Ishikawa (cell line): ENCODE measurements at regions not wholly inside any gene's neighbourhood (a gene's known extent, or its start where the extent isn't known, plus 50 kb on each side); places are given as distances from the start of the nearest gene placed in this dataset.

Source experiments
- CEBPB ChIP-seq: IDR thresholded peaks from 2 replicates; pipeline ENCODE4 v1.6.1; 2012
- CREB1 ChIP-seq: IDR thresholded peaks from 2 replicates; pipeline ENCODE4 v1.6.1; 2012; ENCODE audit warnings: low read depth
- EGR1 ChIP-seq: IDR thresholded peaks from 2 replicates; pipeline ENCODE4 v1.6.1; 2012
- EP300 ChIP-seq: IDR thresholded peaks from 2 replicates; pipeline ENCODE4 v1.6.1; 2012; ENCODE audit warnings: borderline replicate concordance
- FOXM1 ChIP-seq: IDR thresholded peaks from 2 replicates; pipeline ENCODE4 v1.6.1; 2012; ENCODE audit warnings: low read depth, borderline replicate concordance
- NFIC ChIP-seq: IDR thresholded peaks from 2 replicates; pipeline ENCODE4 v1.6.1; 2012
- RAD21 ChIP-seq: IDR thresholded peaks from 2 replicates; pipeline ENCODE4 v1.6.1; 2012; ENCODE audit warnings: low read depth
- TAF1 ChIP-seq: IDR thresholded peaks from 2 replicates; pipeline ENCODE4 v1.6.1; 2012; ENCODE audit warnings: low read depth, mild to moderate bottlenecking
- TCF12 ChIP-seq: IDR thresholded peaks from 2 replicates; pipeline ENCODE4 v1.6.1; 2012; ENCODE audit warnings: low read depth
- TEAD4 ChIP-seq: IDR thresholded peaks from 2 replicates; pipeline ENCODE4 v1.6.1; 2012
- YY1 ChIP-seq: IDR thresholded peaks from 2 replicates; pipeline ENCODE4 v1.6.1; 2012; ENCODE audit warnings: low read depth
- ZBTB7A ChIP-seq: IDR thresholded peaks from 2 replicates; pipeline ENCODE4 v1.6.1; 2012; ENCODE audit warnings: low read depth
- TF ChIP-seq, protein P1 (sequence below): IDR thresholded peaks from 2 replicates; pipeline ENCODE4 v1.6.1; 2012
- TF ChIP-seq, protein P2 (sequence below): IDR thresholded peaks from 2 replicates; pipeline ENCODE4 v1.6.1; 2012
- TF ChIP-seq, protein P3 (sequence below): IDR thresholded peaks from 2 replicates; pipeline ENCODE4 v1.6.1; 2012; ENCODE audit warnings: low read depth, mild to moderate bottlenecking

DNA sequence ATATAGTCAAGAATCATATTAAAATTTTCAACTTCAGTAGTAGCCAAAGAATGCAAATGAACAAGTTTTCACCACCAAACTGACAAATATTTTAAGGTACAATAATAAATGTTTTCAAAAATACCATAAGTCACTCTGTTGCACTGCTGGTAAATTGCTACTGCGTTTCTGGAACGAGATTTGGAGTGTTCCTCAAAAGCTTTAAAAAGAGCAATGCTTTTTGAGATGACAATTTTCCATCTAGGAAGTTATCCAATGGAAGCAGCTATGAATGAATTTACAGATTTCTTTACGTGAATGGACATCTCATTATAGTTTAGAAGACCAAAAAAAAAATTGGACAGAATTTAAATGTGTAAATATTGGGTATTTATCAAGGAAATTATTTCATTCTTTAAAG is 173.2 kb upstream of the OR13F1 start:
- TF ChIP-seq, protein P1, sequence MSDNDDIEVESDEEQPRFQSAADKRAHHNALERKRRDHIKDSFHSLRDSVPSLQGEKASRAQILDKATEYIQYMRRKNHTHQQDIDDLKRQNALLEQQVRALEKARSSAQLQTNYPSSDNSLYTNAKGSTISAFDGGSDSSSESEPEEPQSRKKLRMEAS, result no peak
- TF ChIP-seq TEAD4, result no peak
- TF ChIP-seq ZBTB7A, result no peak
- TF ChIP-seq RAD21, result no peak
- TF ChIP-seq, protein P2, sequence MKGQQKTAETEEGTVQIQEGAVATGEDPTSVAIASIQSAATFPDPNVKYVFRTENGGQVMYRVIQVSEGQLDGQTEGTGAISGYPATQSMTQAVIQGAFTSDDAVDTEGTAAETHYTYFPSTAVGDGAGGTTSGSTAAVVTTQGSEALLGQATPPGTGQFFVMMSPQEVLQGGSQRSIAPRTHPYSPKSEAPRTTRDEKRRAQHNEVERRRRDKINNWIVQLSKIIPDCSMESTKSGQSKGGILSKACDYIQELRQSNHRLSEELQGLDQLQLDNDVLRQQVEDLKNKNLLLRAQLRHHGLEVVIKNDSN, result no peak
- TF ChIP-seq NFIC, result no peak
- no peak for TF ChIP-seq CREB1
- TF ChIP-seq, protein P3, sequence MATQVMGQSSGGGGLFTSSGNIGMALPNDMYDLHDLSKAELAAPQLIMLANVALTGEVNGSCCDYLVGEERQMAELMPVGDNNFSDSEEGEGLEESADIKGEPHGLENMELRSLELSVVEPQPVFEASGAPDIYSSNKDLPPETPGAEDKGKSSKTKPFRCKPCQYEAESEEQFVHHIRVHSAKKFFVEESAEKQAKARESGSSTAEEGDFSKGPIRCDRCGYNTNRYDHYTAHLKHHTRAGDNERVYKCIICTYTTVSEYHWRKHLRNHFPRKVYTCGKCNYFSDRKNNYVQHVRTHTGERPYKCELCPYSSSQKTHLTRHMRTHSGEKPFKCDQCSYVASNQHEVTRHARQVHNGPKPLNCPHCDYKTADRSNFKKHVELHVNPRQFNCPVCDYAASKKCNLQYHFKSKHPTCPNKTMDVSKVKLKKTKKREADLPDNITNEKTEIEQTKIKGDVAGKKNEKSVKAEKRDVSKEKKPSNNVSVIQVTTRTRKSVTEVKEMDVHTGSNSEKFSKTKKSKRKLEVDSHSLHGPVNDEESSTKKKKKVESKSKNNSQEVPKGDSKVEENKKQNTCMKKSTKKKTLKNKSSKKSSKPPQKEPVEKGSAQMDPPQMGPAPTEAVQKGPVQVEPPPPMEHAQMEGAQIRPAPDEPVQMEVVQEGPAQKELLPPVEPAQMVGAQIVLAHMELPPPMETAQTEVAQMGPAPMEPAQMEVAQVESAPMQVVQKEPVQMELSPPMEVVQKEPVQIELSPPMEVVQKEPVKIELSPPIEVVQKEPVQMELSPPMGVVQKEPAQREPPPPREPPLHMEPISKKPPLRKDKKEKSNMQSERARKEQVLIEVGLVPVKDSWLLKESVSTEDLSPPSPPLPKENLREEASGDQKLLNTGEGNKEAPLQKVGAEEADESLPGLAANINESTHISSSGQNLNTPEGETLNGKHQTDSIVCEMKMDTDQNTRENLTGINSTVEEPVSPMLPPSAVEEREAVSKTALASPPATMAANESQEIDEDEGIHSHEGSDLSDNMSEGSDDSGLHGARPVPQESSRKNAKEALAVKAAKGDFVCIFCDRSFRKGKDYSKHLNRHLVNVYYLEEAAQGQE, result no peak
- no peak for TF ChIP-seq YY1
- no peak for TF ChIP-seq EGR1
- no peak for TF ChIP-seq CEBPB
- TF ChIP-seq FOXM1, result no peak
- no peak for TF ChIP-seq TAF1
- TF ChIP-seq EP300, result no peak
- TF ChIP-seq TCF12, result no peak

DNA sequence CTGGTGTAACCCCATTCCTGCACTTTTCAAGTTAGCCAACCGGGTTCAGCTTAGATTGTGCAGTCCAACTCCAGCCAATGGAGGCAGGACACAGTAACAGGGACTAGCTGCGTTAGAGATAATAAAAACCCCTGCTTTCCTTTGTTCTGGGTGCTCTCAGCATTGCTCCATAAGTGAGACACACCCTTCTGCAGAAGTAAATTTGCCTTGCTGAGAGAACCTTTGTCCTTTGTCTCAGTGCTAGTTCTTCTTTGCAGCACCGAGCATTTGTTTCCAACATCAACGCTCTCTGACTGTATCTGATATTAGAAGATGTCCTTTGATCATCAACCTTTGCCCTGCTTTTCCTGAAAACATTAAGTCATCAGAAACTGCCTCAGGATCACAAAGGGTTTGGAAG is 169.5 kb upstream of the OR13F1 start:
- TF ChIP-seq CEBPB, result no peak
- no peak for TF ChIP-seq TEAD4
- no peak for TF ChIP-seq NFIC
- TF ChIP-seq EGR1, result no peak
- TF ChIP-seq, protein P1, result no peak
- TF ChIP-seq TCF12, result no peak
- TF ChIP-seq YY1, result no peak
- TF ChIP-seq ZBTB7A, result no peak
- no peak for TF ChIP-seq RAD21
- TF ChIP-seq CREB1, result no peak
- no peak for TF ChIP-seq TAF1
- TF ChIP-seq, protein P3, result no peak
- TF ChIP-seq, protein P2, result no peak
- TF ChIP-seq FOXM1, result no peak

DNA sequence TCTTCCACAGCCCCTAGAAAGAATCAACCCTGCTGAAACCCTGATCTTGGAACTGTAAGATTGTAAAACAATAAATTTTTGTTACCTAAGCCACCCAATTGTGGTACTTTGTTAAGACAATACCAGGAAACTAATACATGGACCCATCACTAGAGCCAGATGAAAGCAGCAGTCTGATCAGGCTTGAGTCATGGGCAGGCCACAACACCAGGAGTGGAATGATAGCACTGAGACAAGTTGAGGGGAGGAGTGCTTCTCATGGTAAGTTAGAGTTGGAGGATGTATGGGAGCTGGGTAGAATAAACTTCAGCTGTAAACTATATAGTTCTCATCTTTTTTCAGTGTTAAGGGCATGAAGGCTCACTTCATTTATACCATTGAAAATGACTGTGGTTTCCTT is 164.4 kb upstream of the OR13F1 start:
- TF ChIP-seq ZBTB7A, result no peak
- TF ChIP-seq EGR1, result no peak
- TF ChIP-seq, protein P3, result no peak
- TF ChIP-seq RAD21, result no peak
- no peak for TF ChIP-seq NFIC
- no peak for TF ChIP-seq FOXM1
- TF ChIP-seq EP300, result no peak
- TF ChIP-seq, protein P1, result no peak

DNA sequence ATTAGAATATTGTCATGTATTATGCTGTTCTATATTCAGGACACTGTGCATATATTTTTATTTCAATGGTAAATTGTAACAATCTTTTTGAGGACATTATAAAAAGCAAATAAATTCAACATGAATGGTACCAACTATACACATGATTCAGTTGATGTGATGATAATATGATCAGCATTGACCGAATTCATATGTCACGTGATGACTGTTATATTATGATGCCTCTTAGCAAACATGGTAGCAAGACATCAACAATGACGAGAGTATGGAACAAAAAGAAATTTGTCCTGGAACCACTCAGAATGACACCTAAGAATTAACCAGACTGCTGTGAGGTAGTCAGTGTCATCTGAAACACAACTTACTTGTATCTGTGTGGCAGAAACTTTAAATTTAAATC is 161.5 kb upstream of the OR13F1 start:
- TF ChIP-seq YY1, result no peak
- no peak for TF ChIP-seq FOXM1
- TF ChIP-seq, protein P1, result no peak
- no peak for TF ChIP-seq TEAD4
- TF ChIP-seq, protein P3, result no peak
- TF ChIP-seq TAF1, result no peak
- no peak for TF ChIP-seq TCF12
- TF ChIP-seq EGR1, result no peak
- TF ChIP-seq NFIC, result no peak
- no peak for TF ChIP-seq EP300
- no peak for TF ChIP-seq ZBTB7A
- TF ChIP-seq RAD21, result no peak
- TF ChIP-seq CEBPB, result no peak
- no peak for TF ChIP-seq CREB1
- TF ChIP-seq, protein P2, result no peak
